ENCODE measurements at regions not wholly inside any gene's neighbourhood (a gene's known extent, or its start where the extent isn't known, plus 50 kb on each side); places are given as distances from the start of the nearest gene placed in this dataset.

GRCh38 chr13:107458269-107458668 is 757.1 kb downstream of the LIG4 start:
- CTCF ChIA-PET, result no interaction called here

More at GRCh38 chr13:107458269-107458668, 757.1 kb downstream of the LIG4 start:
- H3K27ac ChIP-seq (ENCODE audit: low read depth, low read length), result no peak overlapping the region
- POLR2A ChIA-PET, result no interaction called here
- ATAC-seq (no peak), DNase-seq (ENCODE audit: low read depth, low spot score) (no peak)
- no peak overlapping the region for H2AFZ ChIP-seq (ENCODE audit: low read depth, low read length, poor library complexity, severe bottlenecking)
- no peak overlapping the region for H3K4me3 ChIP-seq (replicated peaks in 1 of 2; ENCODE audit: low read depth in 1 of 2, low read length in 2 of 2)
- no peaks in the 10 kb centered on the region for H3K36me3 ChIP-seq (ENCODE audit: control insufficient read depth in 1 of 2, insufficient read depth in 2 of 2, low read length in 2 of 2)
- H3K4me2 ChIP-seq (ENCODE audit: low read length), result no peak overlapping the region
- no peaks in the 10 kb centered on the region for H4K20me1 ChIP-seq (ENCODE audit: insufficient read depth)
- TF ChIP-seq, protein P1, sequence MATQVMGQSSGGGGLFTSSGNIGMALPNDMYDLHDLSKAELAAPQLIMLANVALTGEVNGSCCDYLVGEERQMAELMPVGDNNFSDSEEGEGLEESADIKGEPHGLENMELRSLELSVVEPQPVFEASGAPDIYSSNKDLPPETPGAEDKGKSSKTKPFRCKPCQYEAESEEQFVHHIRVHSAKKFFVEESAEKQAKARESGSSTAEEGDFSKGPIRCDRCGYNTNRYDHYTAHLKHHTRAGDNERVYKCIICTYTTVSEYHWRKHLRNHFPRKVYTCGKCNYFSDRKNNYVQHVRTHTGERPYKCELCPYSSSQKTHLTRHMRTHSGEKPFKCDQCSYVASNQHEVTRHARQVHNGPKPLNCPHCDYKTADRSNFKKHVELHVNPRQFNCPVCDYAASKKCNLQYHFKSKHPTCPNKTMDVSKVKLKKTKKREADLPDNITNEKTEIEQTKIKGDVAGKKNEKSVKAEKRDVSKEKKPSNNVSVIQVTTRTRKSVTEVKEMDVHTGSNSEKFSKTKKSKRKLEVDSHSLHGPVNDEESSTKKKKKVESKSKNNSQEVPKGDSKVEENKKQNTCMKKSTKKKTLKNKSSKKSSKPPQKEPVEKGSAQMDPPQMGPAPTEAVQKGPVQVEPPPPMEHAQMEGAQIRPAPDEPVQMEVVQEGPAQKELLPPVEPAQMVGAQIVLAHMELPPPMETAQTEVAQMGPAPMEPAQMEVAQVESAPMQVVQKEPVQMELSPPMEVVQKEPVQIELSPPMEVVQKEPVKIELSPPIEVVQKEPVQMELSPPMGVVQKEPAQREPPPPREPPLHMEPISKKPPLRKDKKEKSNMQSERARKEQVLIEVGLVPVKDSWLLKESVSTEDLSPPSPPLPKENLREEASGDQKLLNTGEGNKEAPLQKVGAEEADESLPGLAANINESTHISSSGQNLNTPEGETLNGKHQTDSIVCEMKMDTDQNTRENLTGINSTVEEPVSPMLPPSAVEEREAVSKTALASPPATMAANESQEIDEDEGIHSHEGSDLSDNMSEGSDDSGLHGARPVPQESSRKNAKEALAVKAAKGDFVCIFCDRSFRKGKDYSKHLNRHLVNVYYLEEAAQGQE (IDR thresholded peaks at IDR 0.05; ENCODE audit: low read depth), result no peak
- TF ChIP-seq EZH2phosphoT487 (IDR thresholded peaks at IDR 0.05; ENCODE audit: borderline replicate concordance), result no peak
- TF ChIP-seq JUND (IDR thresholded peaks at IDR 0.05), result no peak
- no peak for TF ChIP-seq ZNF274 (IDR thresholded peaks at IDR 0.05; ENCODE audit: low read depth, low read length)
- no peak for TF ChIP-seq SIN3A (IDR thresholded peaks at IDR 0.05; ENCODE audit: low read depth)
- no peak for TF ChIP-seq YY1 (IDR thresholded peaks at IDR 0.05; ENCODE audit: extremely low read depth, insufficient replicate concordance, low read depth, low read length)
- TF ChIP-seq CEBPB (IDR thresholded peaks at IDR 0.05; ENCODE audit: low read depth), result no peak
- TF ChIP-seq TCF7L2 (IDR thresholded peaks at IDR 0.05; ENCODE audit: borderline replicate concordance, extremely low read depth, insufficient read depth, insufficient read length), result no peak
- no peak for TF ChIP-seq CBX3 (IDR thresholded peaks at IDR 0.05; ENCODE audit: low read depth)
- TF ChIP-seq, protein P2, sequence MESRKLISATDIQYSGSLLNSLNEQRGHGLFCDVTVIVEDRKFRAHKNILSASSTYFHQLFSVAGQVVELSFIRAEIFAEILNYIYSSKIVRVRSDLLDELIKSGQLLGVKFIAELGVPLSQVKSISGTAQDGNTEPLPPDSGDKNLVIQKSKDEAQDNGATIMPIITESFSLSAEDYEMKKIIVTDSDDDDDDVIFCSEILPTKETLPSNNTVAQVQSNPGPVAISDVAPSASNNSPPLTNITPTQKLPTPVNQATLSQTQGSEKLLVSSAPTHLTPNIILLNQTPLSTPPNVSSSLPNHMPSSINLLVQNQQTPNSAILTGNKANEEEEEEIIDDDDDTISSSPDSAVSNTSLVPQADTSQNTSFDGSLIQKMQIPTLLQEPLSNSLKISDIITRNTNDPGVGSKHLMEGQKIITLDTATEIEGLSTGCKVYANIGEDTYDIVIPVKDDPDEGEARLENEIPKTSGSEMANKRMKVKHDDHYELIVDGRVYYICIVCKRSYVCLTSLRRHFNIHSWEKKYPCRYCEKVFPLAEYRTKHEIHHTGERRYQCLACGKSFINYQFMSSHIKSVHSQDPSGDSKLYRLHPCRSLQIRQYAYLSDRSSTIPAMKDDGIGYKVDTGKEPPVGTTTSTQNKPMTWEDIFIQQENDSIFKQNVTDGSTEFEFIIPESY (IDR thresholded peaks at IDR 0.05; ENCODE audit: extremely low read depth, insufficient replicate concordance, low read length), result no peak
- no peak for TF ChIP-seq EZH2 (IDR thresholded peaks at IDR 0.05)
- TF ChIP-seq, protein P3, sequence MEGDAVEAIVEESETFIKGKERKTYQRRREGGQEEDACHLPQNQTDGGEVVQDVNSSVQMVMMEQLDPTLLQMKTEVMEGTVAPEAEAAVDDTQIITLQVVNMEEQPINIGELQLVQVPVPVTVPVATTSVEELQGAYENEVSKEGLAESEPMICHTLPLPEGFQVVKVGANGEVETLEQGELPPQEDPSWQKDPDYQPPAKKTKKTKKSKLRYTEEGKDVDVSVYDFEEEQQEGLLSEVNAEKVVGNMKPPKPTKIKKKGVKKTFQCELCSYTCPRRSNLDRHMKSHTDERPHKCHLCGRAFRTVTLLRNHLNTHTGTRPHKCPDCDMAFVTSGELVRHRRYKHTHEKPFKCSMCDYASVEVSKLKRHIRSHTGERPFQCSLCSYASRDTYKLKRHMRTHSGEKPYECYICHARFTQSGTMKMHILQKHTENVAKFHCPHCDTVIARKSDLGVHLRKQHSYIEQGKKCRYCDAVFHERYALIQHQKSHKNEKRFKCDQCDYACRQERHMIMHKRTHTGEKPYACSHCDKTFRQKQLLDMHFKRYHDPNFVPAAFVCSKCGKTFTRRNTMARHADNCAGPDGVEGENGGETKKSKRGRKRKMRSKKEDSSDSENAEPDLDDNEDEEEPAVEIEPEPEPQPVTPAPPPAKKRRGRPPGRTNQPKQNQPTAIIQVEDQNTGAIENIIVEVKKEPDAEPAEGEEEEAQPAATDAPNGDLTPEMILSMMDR (IDR thresholded peaks at IDR 0.05 in 2 of 3, conservative IDR thresholded peaks at IDR 0.05 in 1 of 3; ENCODE audit: borderline replicate concordance in 1 of 3, insufficient read depth in 1 of 3, low read depth in 2 of 3, low read length in 2 of 3), result no peak
- no peak for TF ChIP-seq ZFX (IDR thresholded peaks at IDR 0.05)
- no peak for TF ChIP-seq SP1 (IDR thresholded peaks at IDR 0.05; ENCODE audit: low read depth)
- RAD21 ChIA-PET (ENCODE audit: low non-redundant PET in 1 of 2, low total read pairs in 2 of 2, uncharacterized antibody in 2 of 2, unreplicated experiment in 2 of 2), result no interaction called here
- H3K9me3 ChIP-seq (ENCODE audit: control insufficient read depth in 1 of 2, insufficient read depth in 1 of 2, low read depth in 1 of 2, low read length in 2 of 2), result peaks cover 0 to 19% of the 10 kb centered on the region in 2 experiments; a peak in 2 of 4 replicates
- no peak overlapping the region for H3K9ac ChIP-seq (ENCODE audit: low read length)
- H3K9me2 ChIP-seq (ENCODE audit: insufficient read depth), result no peaks in the 10 kb centered on the region
- BruUV-seq (replicated peaks), result no TSS peak
- H3K4me1 ChIP-seq (ENCODE audit: control insufficient read depth in 1 of 2, insufficient read depth in 2 of 2, low read length in 2 of 2), result no peaks in the 10 kb centered on the region
- no peaks in the 10 kb centered on the region for H3K79me2 ChIP-seq (ENCODE audit: insufficient read depth, low read length)
- intact Hi-C loops (cut with micrococcal nuclease), result no loop called here
- H3K27me3 ChIP-seq (ENCODE audit: insufficient read depth, low read length), result no peaks in the 10 kb centered on the region
